GM12864 (cell line): ENCODE measurements at regions not wholly inside any gene's neighbourhood (a gene's known extent, or its start where the extent isn't known, plus 50 kb on each side); places are given as distances from the start of the nearest gene placed in this dataset.

Experiments used
- DNase-seq: peaks from one replicate; pipeline ENCODE4 v3.0.0-alpha.2; 2011; ENCODE audit warnings: low read depth
- H3K4me3 ChIP-seq: 2 replicates; pipeline ENCODE4 v1.5.1; 2011; ENCODE audit warnings: mild to moderate bottlenecking, low read depth, low read length, control low read depth
- TF ChIP-seq, protein P1 (sequence below): IDR thresholded peaks from 2 replicates; pipeline ENCODE4 v1.5.1; 2011; ENCODE audit warnings: low read depth, mild to moderate bottlenecking, moderate library complexity, low read length, control low read depth, inconsistent platforms; ENCODE audit errors: missing control alignments

DNA sequence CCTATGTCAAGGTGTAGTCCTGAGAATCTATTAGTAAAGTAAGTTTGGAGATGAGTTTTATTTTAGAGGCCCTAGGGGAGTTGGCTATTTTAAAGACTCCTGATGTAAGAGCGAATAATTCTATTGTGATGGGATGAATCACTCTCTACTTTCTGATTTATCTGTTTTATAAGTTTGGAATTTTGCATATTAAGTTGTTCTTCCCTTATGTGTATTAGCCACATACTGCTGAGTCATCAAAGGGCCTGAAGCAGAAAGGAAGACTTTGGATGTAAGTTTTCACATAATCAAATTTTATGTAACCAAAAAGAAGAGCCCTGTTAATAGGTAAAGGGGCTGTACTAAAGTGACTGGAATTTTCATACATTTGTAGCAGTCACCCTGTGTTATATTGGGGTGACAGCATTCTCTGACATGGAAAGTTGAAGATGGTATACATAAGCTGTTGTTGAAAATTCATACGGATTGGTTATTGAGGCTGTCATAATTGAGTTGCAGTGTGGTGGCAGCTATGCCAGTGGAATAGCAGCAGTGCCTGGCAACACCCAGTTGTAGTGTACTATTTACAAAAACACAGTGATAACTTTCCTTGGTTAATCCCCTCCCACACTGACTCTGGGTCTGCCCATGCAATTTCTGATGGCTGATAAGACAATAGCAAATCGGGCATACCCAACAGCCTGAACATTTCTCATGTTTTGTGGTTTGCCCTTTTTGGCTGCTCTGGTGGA is 90.6 kb upstream of the NTM start:
- no peak overlapping the region for H3K4me3 ChIP-seq
- TF ChIP-seq, protein P1, sequence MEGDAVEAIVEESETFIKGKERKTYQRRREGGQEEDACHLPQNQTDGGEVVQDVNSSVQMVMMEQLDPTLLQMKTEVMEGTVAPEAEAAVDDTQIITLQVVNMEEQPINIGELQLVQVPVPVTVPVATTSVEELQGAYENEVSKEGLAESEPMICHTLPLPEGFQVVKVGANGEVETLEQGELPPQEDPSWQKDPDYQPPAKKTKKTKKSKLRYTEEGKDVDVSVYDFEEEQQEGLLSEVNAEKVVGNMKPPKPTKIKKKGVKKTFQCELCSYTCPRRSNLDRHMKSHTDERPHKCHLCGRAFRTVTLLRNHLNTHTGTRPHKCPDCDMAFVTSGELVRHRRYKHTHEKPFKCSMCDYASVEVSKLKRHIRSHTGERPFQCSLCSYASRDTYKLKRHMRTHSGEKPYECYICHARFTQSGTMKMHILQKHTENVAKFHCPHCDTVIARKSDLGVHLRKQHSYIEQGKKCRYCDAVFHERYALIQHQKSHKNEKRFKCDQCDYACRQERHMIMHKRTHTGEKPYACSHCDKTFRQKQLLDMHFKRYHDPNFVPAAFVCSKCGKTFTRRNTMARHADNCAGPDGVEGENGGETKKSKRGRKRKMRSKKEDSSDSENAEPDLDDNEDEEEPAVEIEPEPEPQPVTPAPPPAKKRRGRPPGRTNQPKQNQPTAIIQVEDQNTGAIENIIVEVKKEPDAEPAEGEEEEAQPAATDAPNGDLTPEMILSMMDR = no peak
- no peak for DNase-seq

DNA sequence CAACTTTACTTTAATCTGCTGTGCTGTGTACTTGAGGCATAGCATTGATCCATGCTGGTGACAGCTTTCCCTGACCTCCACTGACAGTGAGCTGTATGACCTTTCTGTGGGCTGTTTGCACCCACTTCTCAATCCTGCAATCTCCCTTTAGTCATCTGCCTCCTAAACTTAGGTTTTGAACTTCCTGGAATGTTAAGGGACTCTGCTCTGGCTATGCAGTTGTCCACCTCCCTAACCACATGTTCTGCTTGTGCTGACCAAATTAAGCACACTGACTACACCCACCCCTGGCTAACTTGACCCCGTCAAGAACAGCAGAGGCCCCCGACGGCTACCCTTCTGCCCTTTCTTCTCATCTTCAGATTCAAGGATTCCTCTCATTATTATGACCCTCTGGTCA is 89.1 kb upstream of the NTM start:
- DNase-seq = no peak
- TF ChIP-seq, protein P1 = no peak
- H3K4me3 ChIP-seq = no peak overlapping the region

DNA sequence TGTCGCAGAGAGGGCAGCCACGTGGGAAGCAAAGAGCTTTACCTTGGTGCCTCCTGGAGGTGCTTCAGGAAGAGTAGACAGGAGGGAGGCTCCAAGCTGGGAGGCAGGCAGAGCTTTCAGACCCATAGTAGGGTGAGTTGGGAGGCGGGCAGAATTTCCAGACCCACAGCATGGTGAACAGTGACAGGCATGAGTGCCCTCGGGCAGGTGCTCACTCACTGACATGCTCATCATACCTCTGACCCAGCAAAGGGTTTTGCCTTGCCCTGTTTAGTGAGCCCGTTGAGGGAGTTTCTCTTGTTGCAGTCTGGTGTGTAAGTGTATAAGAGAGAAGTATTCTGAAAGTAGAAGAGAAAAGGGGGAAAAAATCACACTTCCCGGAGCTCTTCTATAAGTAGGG is 86.4 kb upstream of the NTM start:
- DNase-seq = no peak
- TF ChIP-seq, protein P1 = no peak
- no peak overlapping the region for H3K4me3 ChIP-seq

DNA sequence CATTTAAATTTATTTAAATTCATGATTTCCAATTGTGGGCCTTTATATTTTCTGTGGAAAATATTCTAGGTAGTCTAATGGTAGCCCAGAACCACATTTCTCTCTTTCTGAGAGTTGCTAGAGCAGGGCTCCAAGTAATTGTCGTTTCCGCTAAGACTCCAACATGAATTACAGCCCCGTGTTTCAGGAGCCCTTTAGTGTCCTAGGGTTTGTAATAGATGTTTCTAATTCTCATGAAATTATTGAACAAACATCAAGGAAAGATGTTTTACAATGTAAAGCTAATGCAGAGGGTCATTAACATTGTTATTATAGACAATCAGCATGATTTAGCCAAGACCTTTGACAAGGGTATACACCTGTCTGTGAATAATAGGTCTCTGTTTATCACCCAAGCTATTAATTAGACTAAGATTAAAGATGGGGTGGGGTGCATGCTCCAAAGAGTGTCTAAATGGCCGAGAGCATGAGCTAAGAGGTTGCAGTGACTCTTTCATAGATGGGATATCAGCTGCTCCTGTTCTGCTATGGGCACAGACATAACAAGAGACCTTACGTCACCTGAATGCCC is 81.8 kb upstream of the NTM start:
- no peak for DNase-seq

DNA sequence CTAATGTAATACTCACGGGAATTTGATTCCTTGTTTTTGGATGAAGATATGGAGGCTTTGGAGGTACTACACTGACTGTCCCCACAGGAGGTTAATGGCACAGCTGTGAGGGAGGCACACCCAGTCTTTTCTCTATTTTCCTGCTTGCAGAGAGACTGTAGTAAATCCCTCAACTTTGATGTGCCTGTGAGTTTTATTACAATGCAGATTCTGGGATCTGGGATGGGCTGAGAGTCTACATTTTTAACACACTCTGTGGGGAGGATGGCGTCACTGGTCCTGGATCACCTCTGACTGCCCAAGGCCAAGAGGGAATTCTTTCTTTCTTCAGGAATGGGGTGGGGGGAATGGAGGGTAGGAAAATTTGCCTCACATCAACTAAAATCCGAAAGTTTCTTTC is 80.2 kb upstream of the NTM start:
- no peak for DNase-seq
- TF ChIP-seq, protein P1 = no peak
- H3K4me3 ChIP-seq = no peak overlapping the region

More for the DNA sequence above, 81.8 kb upstream of the NTM start:
- TF ChIP-seq, protein P1 = no peak
- H3K4me3 ChIP-seq = no peak overlapping the region

DNA sequence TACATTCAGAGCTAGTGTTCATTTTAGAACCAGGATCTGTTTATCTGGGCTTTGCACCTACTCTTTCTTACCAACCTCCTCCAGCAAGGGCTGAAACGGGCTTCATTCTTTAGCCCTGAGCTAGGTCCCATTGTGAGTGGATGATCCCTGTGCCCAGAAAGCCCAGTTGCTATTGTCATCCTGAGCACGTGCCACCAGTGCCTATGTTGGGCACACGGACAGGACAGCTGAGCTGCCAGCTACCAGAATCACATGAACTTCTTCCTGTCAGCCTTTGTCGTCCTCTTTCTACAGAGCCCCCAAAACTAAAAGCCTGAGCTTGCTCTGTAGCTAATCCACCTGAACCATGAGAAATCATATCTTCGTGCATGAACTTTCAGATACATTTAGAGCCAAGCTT is 74.4 kb upstream of the NTM start:
- H3K4me3 ChIP-seq = no peak overlapping the region
- DNase-seq = no peak
- TF ChIP-seq, protein P1 = no peak

DNA sequence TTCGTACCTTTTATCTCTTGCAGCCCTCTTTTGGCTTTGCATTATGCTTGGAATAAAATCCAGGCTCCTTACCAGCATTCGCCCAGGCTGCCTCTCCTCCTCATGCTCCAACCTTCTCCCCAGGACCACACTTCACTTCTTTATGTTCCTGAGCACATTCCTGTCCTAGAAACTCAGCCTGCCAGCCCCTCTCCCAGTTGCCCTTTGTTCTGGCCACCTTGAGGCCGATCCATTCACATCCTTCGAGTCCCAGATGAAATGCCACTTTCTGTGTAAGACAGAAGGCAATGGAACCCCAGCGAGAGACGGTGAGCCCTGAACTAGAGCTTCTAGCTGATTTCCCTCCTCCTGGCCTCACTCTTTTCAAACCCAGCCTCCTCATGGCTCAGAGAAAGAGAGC is 73.0 kb upstream of the NTM start:
- no peak overlapping the region for H3K4me3 ChIP-seq
- TF ChIP-seq, protein P1 = no peak
- no peak for DNase-seq
